Keratinocyte (primary cell): ENCODE measurements at regions not wholly inside any gene's neighbourhood (a gene's known extent, or its start where the extent isn't known, plus 50 kb on each side); places are given as distances from the start of the nearest gene placed in this dataset.

ENCODE experiments used
- EZH2 ChIP-seq: IDR thresholded peaks from one replicate; pipeline ENCODE4 v1.6.1; 2012; ENCODE audit warnings: inconsistent platforms, mild to moderate bottlenecking, low read length, moderate library complexity
- TF ChIP-seq, protein P1 (sequence below), 3 experiments: IDR thresholded peaks in 1 of 3; conservative IDR thresholded peaks in 1 of 3; optimal IDR thresholded peaks in 1 of 3; 2 replicates in 2 of 3; 3 replicates in 1 of 3; pipeline versions ENCODE3 to v1.5.1; 2011; ENCODE audit warnings: low read length in 3 of 3, mild to moderate bottlenecking in 3 of 3, moderate library complexity in 2 of 3, control low read depth in 1 of 3, inconsistent platforms in 1 of 3; ENCODE audit not compliant: insufficient read depth in 2 of 3; ENCODE audit errors: extremely low read depth in 1 of 3

DNA sequence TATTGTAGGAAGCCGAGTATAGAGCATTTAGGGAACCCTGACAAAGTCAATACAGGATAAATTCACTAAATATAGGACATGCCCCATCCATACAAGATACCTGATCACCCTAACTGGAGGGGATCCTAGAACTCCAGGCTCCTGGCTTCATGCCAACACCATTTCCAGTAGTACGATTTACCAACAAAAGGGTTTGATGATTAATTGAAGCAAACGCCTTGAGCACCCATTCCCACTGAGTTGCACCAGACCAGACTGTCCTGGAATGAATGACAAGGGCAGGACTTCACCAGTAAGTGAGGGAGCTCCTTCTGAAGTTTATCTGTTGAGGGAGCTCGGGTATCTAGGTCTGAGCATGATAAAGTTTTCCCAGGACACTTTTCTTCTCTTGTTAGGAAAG, 327.2 kb upstream of the MSX2 start:
- TF ChIP-seq, protein P1, sequence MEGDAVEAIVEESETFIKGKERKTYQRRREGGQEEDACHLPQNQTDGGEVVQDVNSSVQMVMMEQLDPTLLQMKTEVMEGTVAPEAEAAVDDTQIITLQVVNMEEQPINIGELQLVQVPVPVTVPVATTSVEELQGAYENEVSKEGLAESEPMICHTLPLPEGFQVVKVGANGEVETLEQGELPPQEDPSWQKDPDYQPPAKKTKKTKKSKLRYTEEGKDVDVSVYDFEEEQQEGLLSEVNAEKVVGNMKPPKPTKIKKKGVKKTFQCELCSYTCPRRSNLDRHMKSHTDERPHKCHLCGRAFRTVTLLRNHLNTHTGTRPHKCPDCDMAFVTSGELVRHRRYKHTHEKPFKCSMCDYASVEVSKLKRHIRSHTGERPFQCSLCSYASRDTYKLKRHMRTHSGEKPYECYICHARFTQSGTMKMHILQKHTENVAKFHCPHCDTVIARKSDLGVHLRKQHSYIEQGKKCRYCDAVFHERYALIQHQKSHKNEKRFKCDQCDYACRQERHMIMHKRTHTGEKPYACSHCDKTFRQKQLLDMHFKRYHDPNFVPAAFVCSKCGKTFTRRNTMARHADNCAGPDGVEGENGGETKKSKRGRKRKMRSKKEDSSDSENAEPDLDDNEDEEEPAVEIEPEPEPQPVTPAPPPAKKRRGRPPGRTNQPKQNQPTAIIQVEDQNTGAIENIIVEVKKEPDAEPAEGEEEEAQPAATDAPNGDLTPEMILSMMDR (optimal IDR thresholded peaks at IDR 0.05 in 1 of 3, IDR thresholded peaks at IDR 0.05 in 1 of 3, conservative IDR thresholded peaks at IDR 0.05 in 1 of 3; ENCODE audit: extremely low read depth in 1 of 3, insufficient read depth in 2 of 3, low read length in 3 of 3) = no peak
- TF ChIP-seq EZH2 = no peak
